ENCODE measurements at regions not wholly inside any gene's neighbourhood (a gene's known extent, or its start where the extent isn't known, plus 50 kb on each side); places are given as distances from the start of the nearest gene placed in this dataset.

GRCh38 chr3:54071601-54072000 lies 50.8 kb upstream of the CACNA2D3 start:
- no peak for TF ChIP-seq CTCF (IDR thresholded peaks at IDR 0.05; ENCODE audit: low read length, missing control alignments)
- no peak overlapping the region for H3K4me3 ChIP-seq (replicated peaks; ENCODE audit: low read depth, low read length)
- peak; percentile 27 for DNase-seq (ENCODE audit: low read depth)

GRCh38 chr3:54069961-54070360 lies 52.4 kb upstream of the CACNA2D3 start:
- no peak for DNase-seq (ENCODE audit: low read depth)
- TF ChIP-seq CTCF (IDR thresholded peaks at IDR 0.05; ENCODE audit: low read length, missing control alignments): no peak
- H3K4me3 ChIP-seq (replicated peaks; ENCODE audit: low read depth, low read length): no peak overlapping the region

GRCh38 chr3:54067055-54067698 lies 55.2 kb upstream of the CACNA2D3 start:
- TF ChIP-seq CTCF (IDR thresholded peaks at IDR 0.05; ENCODE audit: low read length, missing control alignments): no peak
- H3K4me3 ChIP-seq (replicated peaks; ENCODE audit: low read depth, low read length): no peak overlapping the region
- no peak for DNase-seq (ENCODE audit: low read depth)

- TF ChIP-seq CTCF (IDR thresholded peaks at IDR 0.05; ENCODE audit: low read length, missing control alignments): no peak
- DNase-seq (ENCODE audit: low read depth): no peak
- no peak overlapping the region for H3K4me3 ChIP-seq (replicated peaks; ENCODE audit: low read depth, low read length)
Measured at GRCh38 chr3:54066253-54066652, 56.1 kb upstream of the CACNA2D3 start.

- no peak for TF ChIP-seq CTCF (IDR thresholded peaks at IDR 0.05; ENCODE audit: low read length, missing control alignments)
- DNase-seq (ENCODE audit: low read depth): no peak
- H3K4me3 ChIP-seq (replicated peaks; ENCODE audit: low read depth, low read length): no peak overlapping the region
Measured at GRCh38 chr3:54065586-54065985, 56.8 kb upstream of the CACNA2D3 start.

- no peak for TF ChIP-seq CTCF (IDR thresholded peaks at IDR 0.05; ENCODE audit: low read length, missing control alignments)
- no peak for DNase-seq (ENCODE audit: low read depth)
- no peak overlapping the region for H3K4me3 ChIP-seq (replicated peaks; ENCODE audit: low read depth, low read length)
Measured at GRCh38 chr3:54065140-54065539, 57.2 kb upstream of the CACNA2D3 start.

GRCh38 chr3:54064486-54064885 lies 57.9 kb upstream of the CACNA2D3 start:
- no peak for TF ChIP-seq CTCF (IDR thresholded peaks at IDR 0.05; ENCODE audit: low read length, missing control alignments)
- no peak for DNase-seq (ENCODE audit: low read depth)
- no peak overlapping the region for H3K4me3 ChIP-seq (replicated peaks; ENCODE audit: low read depth, low read length)

Data from fibroblast of pulmonary artery (primary cell).